ENCODE measurements at regions not wholly inside any gene's neighbourhood (a gene's known extent, or its start where the extent isn't known, plus 50 kb on each side); places are given as distances from the start of the nearest gene placed in this dataset.

- Histone ChIP-seq H3K36me3 (ENCODE audit: control insufficient read depth in 4 of 4, insufficient read depth in 3 of 4, low read depth in 1 of 4, low read length in 3 of 4) (no peaks in the 10 kb centered on the region), H3K27ac (ENCODE audit: low read depth in 1 of 2, low read length in 2 of 2) (no peak overlapping the region), H3K4me1 (ENCODE audit: control insufficient read depth in 4 of 4, insufficient read depth in 4 of 4, low read length in 3 of 4) (no peaks in the 10 kb centered on the region), H3K4me3 (ENCODE audit: low read depth in 1 of 3, low read length in 3 of 3) (no peak overlapping the region), H3K9ac (ENCODE audit: low read depth in 1 of 2, low read length in 2 of 2) (no peak overlapping the region), H3K9me3 (ENCODE audit: control insufficient read depth in 4 of 4, low read length in 3 of 4) (no peaks in the 10 kb centered on the region), H3K27me3 (ENCODE audit: control insufficient read depth in 4 of 4, insufficient read depth in 4 of 4, low read length in 3 of 4) (peaks cover 0 to 4% (median 0%) of the 10 kb centered on the region in 4 donors)
- no peak for DNase-seq (ENCODE audit: low spot score)
- TF ChIP-seq ATF3 (IDR thresholded peaks at IDR 0.05) (no peak), NR2F2 (IDR thresholded peaks at IDR 0.05) (no peak), SP1 (IDR thresholded peaks at IDR 0.05) (no peak), HNF4G (IDR thresholded peaks at IDR 0.05) (no peak), TAF1 (conservative IDR thresholded peaks at IDR 0.05) (no peak), JUND (IDR thresholded peaks at IDR 0.05) (no peak), HNF4A (conservative IDR thresholded peaks at IDR 0.05) (no peak), FOXA2 (IDR thresholded peaks at IDR 0.05) (no peak), FOXA1 (IDR thresholded peaks at IDR 0.05) (no peak), GABPA (IDR thresholded peaks at IDR 0.05 in 1 of 2, conservative IDR thresholded peaks at IDR 0.05 in 1 of 2) (no peak), RAD21 (IDR thresholded peaks at IDR 0.05) (no peak), YY1 (IDR thresholded peaks at IDR 0.05) (no peak), ZBTB33 (IDR thresholded peaks at IDR 0.05) (no peak), RXRA (IDR thresholded peaks at IDR 0.05) (no peak), CTCF (IDR thresholded peaks at IDR 0.05; ENCODE audit: low read depth, low read length, missing input control) (no peak), MAX (IDR thresholded peaks at IDR 0.05) (no peak), REST (IDR thresholded peaks at IDR 0.05) (no peak)
- WGBS = 71% methylated on average over 4 of the region's 4 CpGs
Measured at GRCh38 chrX:111003118-111003517, 92.9 kb upstream of the PAK3 start.

- WGBS = 8% methylated on average over 8 of the region's 8 CpGs
- no peaks in the 10 kb centered on the region for H3K4me1 ChIP-seq (ENCODE audit: control insufficient read depth in 4 of 4, insufficient read depth in 4 of 4, low read length in 3 of 4)
Measured at GRCh38 chrX:110992611-110993010, 103.4 kb upstream of the PAK3 start.

More at GRCh38 chrX:110992611-110993010, 103.4 kb upstream of the PAK3 start:
- no peak for DNase-seq (ENCODE audit: low spot score)
- Histone ChIP-seq H3K36me3 (ENCODE audit: control insufficient read depth in 4 of 4, insufficient read depth in 3 of 4, low read depth in 1 of 4, low read length in 3 of 4) (no peaks in the 10 kb centered on the region), H3K4me3 (ENCODE audit: low read depth in 1 of 3, low read length in 3 of 3) (no peak overlapping the region), H3K27me3 (ENCODE audit: control insufficient read depth in 4 of 4, insufficient read depth in 4 of 4, low read length in 3 of 4) (peaks cover 0 to 3% (median 0%) of the 10 kb centered on the region in 4 donors), H3K9me3 (ENCODE audit: control insufficient read depth in 4 of 4, low read length in 3 of 4) (no peaks in the 10 kb centered on the region), H3K9ac (ENCODE audit: low read depth in 1 of 2, low read length in 2 of 2) (no peak overlapping the region), H3K27ac (ENCODE audit: low read depth in 1 of 2, low read length in 2 of 2) (no peak overlapping the region)
- peak; percentile 47 to 74 for TF ChIP-seq RAD21 (IDR thresholded peaks at IDR 0.05)
- peak; percentile 39 for TF ChIP-seq CTCF (IDR thresholded peaks at IDR 0.05; ENCODE audit: low read depth, low read length, missing input control)
- no peak for TF ChIP-seq REST (IDR thresholded peaks at IDR 0.05)
